GM23338 (cell line): ENCODE measurements at regions not wholly inside any gene's neighbourhood (a gene's known extent, or its start where the extent isn't known, plus 50 kb on each side); places are given as distances from the start of the nearest gene placed in this dataset.

Source experiments
- ATAC-seq: fragments of 200-7000 bp; cut with Tn5 transposase; 3 replicates; pipeline ENCODE4 v1.9.1; 2020
- DNase-seq: peaks from one replicate; pipeline ENCODE4 v3.0.0-alpha.2; 2015; ENCODE audit warnings: low spot score
- H2AFZ ChIP-seq: fragments of 200-600 bp; sonication (generic); 2 replicates; pipeline ENCODE4 v1.8.0; 2016; ENCODE audit warnings: antibody characterized with exemption, mild to moderate bottlenecking, moderate library complexity
- H3F3A ChIP-seq: fragments of 200-600 bp; sonication (generic); replicated peaks from 2 replicates; pipeline ENCODE4 v1.8.0; 2017; ENCODE audit warnings: antibody characterized with exemption, mixed run types, low read depth
- H3K27ac ChIP-seq: fragments of 200-600 bp; sonication (generic); 2 replicates; pipeline ENCODE4 v1.6.1; 2016; ENCODE audit warnings: low read depth
- H3K27me3 ChIP-seq: fragments of 200-600 bp; sonication (generic); 2 replicates; pipeline ENCODE4 v1.8.0; 2016; ENCODE audit warnings: mild to moderate bottlenecking, mixed run types, moderate library complexity; ENCODE audit not compliant: insufficient read depth
- H3K36me3 ChIP-seq: fragments of 200-600 bp; sonication (generic); 2 replicates; pipeline ENCODE4 v1.8.0; 2016; ENCODE audit warnings: mild to moderate bottlenecking; ENCODE audit not compliant: insufficient read depth
- H3K4me1 ChIP-seq: fragments of 200-600 bp; sonication (generic); 2 replicates; pipeline ENCODE4 v1.8.0; 2016; ENCODE audit warnings: mild to moderate bottlenecking, moderate library complexity; ENCODE audit not compliant: insufficient read depth
- H3K4me2 ChIP-seq: fragments of 200-600 bp; sonication (generic); 2 replicates; pipeline ENCODE4 v1.7.1; 2017; ENCODE audit warnings: mixed run types
- H3K4me3 ChIP-seq: fragments of 200-600 bp; sonication (generic); 2 replicates; pipeline ENCODE4 v1.6.1; 2016; ENCODE audit warnings: mixed run types
- H3K79me2 ChIP-seq: fragments of 200-600 bp; sonication (generic); replicated peaks from 2 replicates; pipeline ENCODE4 v1.8.0; 2017; ENCODE audit warnings: mild to moderate bottlenecking; ENCODE audit not compliant: insufficient read depth
- H3K9me2 ChIP-seq: fragments of 200-600 bp; sonication (generic); 2 replicates; pipeline ENCODE4 v1.8.0; 2017; ENCODE audit not compliant: insufficient read depth
- H4K20me1 ChIP-seq: fragments of 200-600 bp; sonication (generic); replicated peaks from 2 replicates; pipeline ENCODE4 v1.8.0; 2017; ENCODE audit warnings: mild to moderate bottlenecking; ENCODE audit not compliant: insufficient read depth
- H3K27ac Mint-ChIP-seq: 2 replicates; pipeline ENCODE4 v1.8.0; 2020; ENCODE audit warnings: inconsistent platforms, mild to moderate bottlenecking, moderate library complexity, mixed read lengths
- H3K27me3 Mint-ChIP-seq: 3 replicates; pipeline ENCODE4 v1.8.0; 2022; ENCODE audit warnings: low read depth, mild to moderate bottlenecking, moderate library complexity, mixed read lengths, inconsistent platforms; ENCODE audit not compliant: insufficient read depth, poor library complexity
- H3K36me3 Mint-ChIP-seq: 3 replicates; pipeline ENCODE4 v1.8.0; 2021; ENCODE audit warnings: low read depth, mild to moderate bottlenecking, inconsistent platforms, moderate library complexity, mixed read lengths
- H3K4me1 Mint-ChIP-seq: 3 replicates; pipeline ENCODE4 v1.8.0; 2020; ENCODE audit warnings: mild to moderate bottlenecking, inconsistent platforms, mixed read lengths
- H3K4me3 Mint-ChIP-seq: 3 replicates; pipeline ENCODE4 v1.8.0; 2021; ENCODE audit warnings: moderate library complexity, mild to moderate bottlenecking, inconsistent platforms, mixed read lengths
- H3K9me3 Mint-ChIP-seq: 3 replicates; pipeline ENCODE4 v1.8.0; 2020; ENCODE audit warnings: moderate library complexity, mild to moderate bottlenecking, inconsistent platforms, mixed read lengths
- CREB1 ChIP-seq: fragments of 250-450 bp; sonication (Bioruptor Pico); IDR thresholded peaks from 2 replicates; pipeline ENCODE4 v1.5.0; 2020; ENCODE audit warnings: low read depth, mild to moderate bottlenecking, moderate library complexity
- CTCF ChIP-seq, 2 experiments: fragments of 200-600 bp in 1 of 2; sonication (generic) in 1 of 2; conservative IDR thresholded peaks; 2 replicates each; pipeline versions ENCODE4 v1.5.1 to v1.6.1; 2016 to 2017; ENCODE audit warnings: antibody characterized with exemption in 2 of 2, low read depth in 2 of 2, mild to moderate bottlenecking in 2 of 2, moderate library complexity in 1 of 2
- EZH2 ChIP-seq: fragments of 200-600 bp; sonication (generic); IDR thresholded peaks from one replicate; pipeline ENCODE4 v1.8.0; 2017; ENCODE audit warnings: antibody characterized with exemption, mild to moderate bottlenecking, low read depth; ENCODE audit not compliant: unreplicated experiment
- EZH2phosphoT487 ChIP-seq: fragments of 200-600 bp; sonication (generic); IDR thresholded peaks from one replicate; pipeline ENCODE4 v1.8.1; 2018; ENCODE audit warnings: antibody characterized with exemption; ENCODE audit not compliant: unreplicated experiment
- JUNB ChIP-seq: IDR thresholded peaks from one replicate; pipeline ENCODE4 v1.6.1; 2016; ENCODE audit warnings: antibody characterized with exemption; ENCODE audit not compliant: unreplicated experiment
- NANOG ChIP-seq: IDR thresholded peaks from 2 replicates; pipeline ENCODE4 v1.6.1; 2016; ENCODE audit warnings: antibody characterized with exemption, borderline replicate concordance
- ZNF114 ChIP-seq: fragments of 250-450 bp; sonication (Bioruptor Pico); IDR thresholded peaks from 2 replicates; pipeline ENCODE4 v1.5.0; 2020; ENCODE audit warnings: mild to moderate bottlenecking, moderate library complexity
- ZNF331 ChIP-seq: fragments of 250-450 bp; sonication (Bioruptor Pico); IDR thresholded peaks from 2 replicates; pipeline ENCODE4 v1.5.0; 2020; ENCODE audit warnings: low read depth, mild to moderate bottlenecking, moderate library complexity
- ZNF462 ChIP-seq: fragments of 250-450 bp; sonication (Bioruptor Pico); IDR thresholded peaks from 2 replicates; pipeline ENCODE4 v1.5.0; 2020; ENCODE audit warnings: mild to moderate bottlenecking, moderate library complexity

GRCh38 chr12:12018454-12018853, 52.3 kb upstream of the BCL2L14 start:
- Histone ChIP-seq H2AFZ (peak overlapping the region; percentile 18; the same call in 1 of the 2 replicates), H4K20me1 (no peaks in the 10 kb centered on the region), H3K27ac (no peak overlapping the region), H3K9me2 (no peaks in the 10 kb centered on the region), H3K4me2 (no peak overlapping the region), H3F3A (no peaks in the 10 kb centered on the region), H3K27me3 (no peaks in the 10 kb centered on the region), H3K79me2 (no peaks in the 10 kb centered on the region), H3K36me3 (no peaks in the 10 kb centered on the region), H3K4me3 (no peak overlapping the region), H3K4me1 (peaks cover 10% of the 10 kb centered on the region; the same call in 1 of the 2 replicates)
- Mint-ChIP-seq H3K4me1 (peaks cover 10% of the 10 kb centered on the region), H3K9me3 (no peaks in the 10 kb centered on the region; the same call in 1 of the 3 replicates), H3K27ac (no peak overlapping the region), H3K36me3 (no peaks in the 10 kb centered on the region; the same call in 2 of the 3 replicates), H3K27me3 (peaks cover 7% of the 10 kb centered on the region), H3K4me3 (no peak overlapping the region; the same call in 2 of the 3 replicates)
- DNase-seq, result no peak
- no peak for ATAC-seq
- TF ChIP-seq CREB1, result no peak
- no peak for TF ChIP-seq ZNF114 (CRISPR knock-in tag)
- no peak for TF ChIP-seq JUNB

DNA sequence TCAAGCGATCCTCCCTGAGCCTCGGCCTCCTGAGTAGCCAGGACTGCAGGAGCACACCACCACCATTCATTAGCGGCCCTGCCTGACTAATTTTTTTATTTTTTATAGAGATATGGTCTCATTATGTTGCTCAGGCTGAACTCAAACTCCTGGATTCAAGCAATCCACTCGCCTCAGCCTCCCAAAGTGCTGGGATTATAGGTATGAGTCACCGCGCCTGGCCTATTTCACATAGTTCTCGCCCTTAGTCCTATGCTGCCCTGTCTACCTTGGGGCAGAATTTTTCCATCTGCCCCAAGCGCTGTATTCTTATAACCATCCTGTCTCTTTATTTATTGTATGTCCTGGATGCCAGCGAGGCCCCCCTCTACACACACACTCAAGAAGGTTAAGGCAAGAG, 50.9 kb upstream of the BCL2L14 start:
- H3F3A ChIP-seq, result no peaks in the 10 kb centered on the region
- no peak overlapping the region for H2AFZ ChIP-seq
- no peaks in the 10 kb centered on the region for H3K36me3 ChIP-seq
- ATAC-seq (no peak), DNase-seq (no peak)
- H3K9me3 Mint-ChIP-seq, result no peaks in the 10 kb centered on the region; the same call in 1 of the 3 replicates
- TF ChIP-seq NANOG, result no peak
- no peak for TF ChIP-seq EZH2phosphoT487
- TF ChIP-seq CTCF (conservative IDR thresholded peaks at IDR 0.05; ENCODE audit: low read depth in 2 of 2), result no peak
- no peak for TF ChIP-seq ZNF331 (CRISPR knock-in tag)
- TF ChIP-seq JUNB, result no peak
- TF ChIP-seq ZNF114 (CRISPR knock-in tag), result no peak
- TF ChIP-seq EZH2, result no peak
- no peak for TF ChIP-seq ZNF462
- no peak for TF ChIP-seq CREB1
- no peaks in the 10 kb centered on the region for H4K20me1 ChIP-seq
- H3K27me3 Mint-ChIP-seq, result peaks cover 11% of the 10 kb centered on the region
- no peak overlapping the region for H3K4me2 ChIP-seq
- no peaks in the 10 kb centered on the region for H3K9me2 ChIP-seq
- no peaks in the 10 kb centered on the region for H3K27me3 ChIP-seq
- no peaks in the 10 kb centered on the region for H3K79me2 ChIP-seq
- peaks cover 10% of the 10 kb centered on the region; the same call in 1 of the 2 replicates for H3K4me1 ChIP-seq
- no peaks in the 10 kb centered on the region; the same call in 2 of the 3 replicates for H3K36me3 Mint-ChIP-seq
- peaks cover 10% of the 10 kb centered on the region for H3K4me1 Mint-ChIP-seq
- H3K27ac ChIP-seq, result no peak overlapping the region
- H3K4me3 ChIP-seq, result no peak overlapping the region
- H3K27ac Mint-ChIP-seq, result no peak overlapping the region
- H3K4me3 Mint-ChIP-seq, result no peak overlapping the region
